Keratinocyte (primary cell): ENCODE measurements at regions not wholly inside any gene's neighbourhood (a gene's known extent, or its start where the extent isn't known, plus 50 kb on each side); places are given as distances from the start of the nearest gene placed in this dataset.

ENCODE experiments used
- DNase-seq: peaks from one replicate; pipeline ENCODE4 v3.0.0-alpha.2; 2011; ENCODE audit warnings: low read depth, missing footprints, low spot score
- FAIRE-seq: peaks from 2 replicates; lab custom pipeline; 2011; peaks lifted over from hg19 to GRCh38; lab: Jason Lieb, UNC
- H2AFZ ChIP-seq: 2 replicates; pipeline ENCODE4 v1.6.0; 2012; ENCODE audit warnings: low read length, control low read depth, inconsistent platforms; ENCODE audit not compliant: control insufficient read depth
- H3K27ac ChIP-seq: 2 replicates; pipeline ENCODE4 v1.5.1; 2011; ENCODE audit warnings: low read length; ENCODE audit not compliant: control insufficient read depth, insufficient read depth
- H3K27me3 ChIP-seq: 3 replicates; pipeline ENCODE4 v1.6.0; 2011; ENCODE audit warnings: low read length; ENCODE audit not compliant: control insufficient read depth, insufficient read depth; ENCODE audit errors: extremely low read depth
- H3K36me3 ChIP-seq, 2 experiments: 2 replicates in 1 of 2; 3 replicates in 1 of 2; pipeline ENCODE4 v1.5.1; 2011; ENCODE audit warnings: low read length in 2 of 2, mild to moderate bottlenecking in 1 of 2; ENCODE audit not compliant: control insufficient read depth in 2 of 2, insufficient read depth in 2 of 2; ENCODE audit errors: extremely low read depth in 1 of 2
- H3K4me1 ChIP-seq: 3 replicates; pipeline ENCODE4 v1.5.1; 2011; ENCODE audit warnings: low read length; ENCODE audit not compliant: control insufficient read depth, insufficient read depth; ENCODE audit errors: extremely low read depth
- H3K4me2 ChIP-seq: 3 replicates; pipeline ENCODE4 v1.6.0; 2011; ENCODE audit warnings: low read depth, low read length; ENCODE audit not compliant: control insufficient read depth, insufficient read depth; ENCODE audit errors: extremely low read depth
- H3K4me3 ChIP-seq, 3 experiments: fragments of 200-600 bp in 1 of 3; sonication (generic) in 1 of 3; 2 replicates in 2 of 3; 3 replicates in 1 of 3; pipeline ENCODE4 v1.5.1; 2011 to 2016; ENCODE audit warnings: low read length in 3 of 3, mild to moderate bottlenecking in 3 of 3, control low read depth in 2 of 3, inconsistent platforms in 1 of 3, low read depth in 1 of 3, mixed read lengths in 1 of 3, mixed run types in 1 of 3, moderate library complexity in 1 of 3; ENCODE audit not compliant: control insufficient read depth in 2 of 3, insufficient read depth in 2 of 3; ENCODE audit errors: extremely low read depth in 1 of 3
- H3K79me2 ChIP-seq: 2 replicates; pipeline ENCODE4 v1.6.0; 2012; ENCODE audit warnings: low read length; ENCODE audit not compliant: control insufficient read depth, insufficient read depth
- H3K9ac ChIP-seq: 3 replicates; pipeline ENCODE4 v1.6.0; 2011; ENCODE audit warnings: low read length; ENCODE audit not compliant: control insufficient read depth, insufficient read depth; ENCODE audit errors: extremely low read depth
- H3K9me1 ChIP-seq: 3 replicates; pipeline ENCODE4 v1.6.0; 2011; ENCODE audit warnings: low read length; ENCODE audit not compliant: control insufficient read depth, insufficient read depth; ENCODE audit errors: extremely low read depth
- H3K9me3 ChIP-seq: 2 replicates; pipeline ENCODE4 v1.5.1; 2012; ENCODE audit warnings: low read depth, low read length; ENCODE audit not compliant: control insufficient read depth
- H4K20me1 ChIP-seq: 3 replicates; pipeline ENCODE4 v1.6.0; 2011; ENCODE audit warnings: low read length; ENCODE audit not compliant: control insufficient read depth, insufficient read depth; ENCODE audit errors: extremely low read depth
- CTCF ChIP-seq, 3 experiments: IDR thresholded peaks in 1 of 3; conservative IDR thresholded peaks in 1 of 3; optimal IDR thresholded peaks in 1 of 3; 2 replicates in 2 of 3; 3 replicates in 1 of 3; pipeline versions ENCODE3 to v1.5.1; 2011; ENCODE audit warnings: low read length in 3 of 3, mild to moderate bottlenecking in 3 of 3, moderate library complexity in 2 of 3, control low read depth in 1 of 3, inconsistent platforms in 1 of 3; ENCODE audit not compliant: insufficient read depth in 2 of 3; ENCODE audit errors: extremely low read depth in 1 of 3
- EZH2 ChIP-seq: IDR thresholded peaks from one replicate; pipeline ENCODE4 v1.6.1; 2012; ENCODE audit warnings: inconsistent platforms, mild to moderate bottlenecking, low read length, moderate library complexity
- dilution Hi-C: fragments of 300-500 bp; cut with MboI; formaldehyde crosslinking; loops from one replicate; pipeline ENCODE4 v1.7.0; 2020; ENCODE audit warnings: low sequenced_read_pairs; ENCODE audit not compliant: extremely low pct_ligation_motif_present

GRCh38 chr11:82174610-82175009 lies 559.1 kb downstream of the FAM181B start:
- Histone ChIP-seq H3K9me3 (no peaks in the 10 kb centered on the region), H2AFZ (no peak overlapping the region), H3K4me3 (no peak overlapping the region), H3K9ac (no peak overlapping the region), H3K27ac (no peak overlapping the region), H3K9me1 (no peaks in the 10 kb centered on the region), H4K20me1 (no peaks in the 10 kb centered on the region), H3K4me1 (no peaks in the 10 kb centered on the region), H3K36me3 (no peaks in the 10 kb centered on the region), H3K27me3 (no peaks in the 10 kb centered on the region), H3K4me2 (no peak overlapping the region), H3K79me2 (no peaks in the 10 kb centered on the region)
- FAIRE-seq, result no peak
- TF ChIP-seq EZH2 (no peak), CTCF (optimal IDR thresholded peaks at IDR 0.05 in 1 of 3, IDR thresholded peaks at IDR 0.05 in 1 of 3, conservative IDR thresholded peaks at IDR 0.05 in 1 of 3; ENCODE audit: extremely low read depth in 1 of 3, insufficient read depth in 2 of 3, low read length in 3 of 3) (peak in 1 of 3 experiments; percentile 24)
- DNase-seq, result no peak
- dilution Hi-C loops, result no loop called here

DNA sequence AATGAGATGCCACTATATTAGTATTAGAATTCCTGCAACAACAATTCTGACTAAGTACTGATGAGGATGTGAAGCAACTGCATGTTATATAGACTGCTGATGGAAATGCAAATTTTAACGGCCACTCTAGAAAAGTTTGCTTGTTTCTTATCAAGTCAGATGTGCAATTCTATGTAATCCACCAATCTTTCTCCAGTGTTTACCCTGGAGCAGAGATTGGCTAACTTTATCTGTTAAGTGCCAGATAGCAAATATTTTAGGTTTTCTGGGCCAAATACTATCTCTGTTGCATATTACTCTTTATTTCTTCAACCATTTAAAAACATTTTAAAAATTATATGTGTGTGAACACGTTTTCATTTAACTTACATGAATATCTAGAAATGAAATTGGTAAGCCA lies 586.9 kb downstream of the FAM181B start:
- Histone ChIP-seq H3K79me2 (no peaks in the 10 kb centered on the region), H3K36me3 (no peaks in the 10 kb centered on the region), H3K9ac (no peak overlapping the region), H3K4me3 (no peak overlapping the region), H3K4me2 (no peak overlapping the region), H2AFZ (no peak overlapping the region), H4K20me1 (no peaks in the 10 kb centered on the region), H3K9me1 (no peaks in the 10 kb centered on the region), H3K4me1 (no peaks in the 10 kb centered on the region), H3K9me3 (no peaks in the 10 kb centered on the region), H3K27ac (no peak overlapping the region), H3K27me3 (no peaks in the 10 kb centered on the region)
- dilution Hi-C loops, result no loop called here
- TF ChIP-seq CTCF (optimal IDR thresholded peaks at IDR 0.05 in 1 of 3, IDR thresholded peaks at IDR 0.05 in 1 of 3, conservative IDR thresholded peaks at IDR 0.05 in 1 of 3; ENCODE audit: extremely low read depth in 1 of 3, insufficient read depth in 2 of 3, low read length in 3 of 3) (no peak), EZH2 (no peak)
- FAIRE-seq, result no peak
- no peak for DNase-seq
